ENCODE measurements at regions not wholly inside any gene's neighbourhood (a gene's known extent, or its start where the extent isn't known, plus 50 kb on each side); places are given as distances from the start of the nearest gene placed in this dataset.
A peak's percentile ranks its signal among the peaks of the same experiment; 100 is the strongest.

DNA sequence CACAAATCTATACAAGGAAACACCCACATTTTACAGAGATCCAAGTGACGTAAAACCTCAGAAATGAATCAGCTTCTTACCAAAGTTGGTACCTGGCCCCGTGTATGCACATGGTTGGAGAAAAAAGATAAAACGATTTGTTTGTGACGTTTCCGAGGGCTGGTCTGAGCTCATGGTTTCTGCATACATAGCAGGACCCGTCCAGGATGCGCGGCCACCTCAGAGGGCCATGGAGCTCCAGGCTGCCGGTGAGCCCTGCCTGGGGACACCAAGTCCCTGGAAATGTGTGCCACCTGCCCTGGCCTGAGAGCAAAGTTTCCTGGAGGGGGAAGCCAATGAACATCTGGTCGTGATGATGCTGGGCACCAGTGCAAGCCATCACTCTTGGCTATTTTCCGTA lies 402.6 kb upstream of the MKI67 start:
- Histone ChIP-seq H3K36me3 (replicated peaks; ENCODE audit: insufficient read depth, low read depth) (no peaks in the 10 kb centered on the region), H3K9me2 (replicated peaks; ENCODE audit: insufficient read depth) (no peaks in the 10 kb centered on the region), H3K27ac (no peak overlapping the region), H3K27me3 (peaks cover 4% of the 10 kb centered on the region), H3K4me2 (no peak overlapping the region), H3K9me3 (ENCODE audit: low read depth) (no peaks in the 10 kb centered on the region), H3K4me3 (no peak overlapping the region), H4K20me1 (ENCODE audit: insufficient read depth, poor library complexity, severe bottlenecking) (no peaks in the 10 kb centered on the region), H3K79me2 (no peaks in the 10 kb centered on the region), H3K4me1 (ENCODE audit: insufficient read depth) (no peaks in the 10 kb centered on the region), H2AFZ (no peak overlapping the region)
- TF ChIP-seq, protein P1, sequence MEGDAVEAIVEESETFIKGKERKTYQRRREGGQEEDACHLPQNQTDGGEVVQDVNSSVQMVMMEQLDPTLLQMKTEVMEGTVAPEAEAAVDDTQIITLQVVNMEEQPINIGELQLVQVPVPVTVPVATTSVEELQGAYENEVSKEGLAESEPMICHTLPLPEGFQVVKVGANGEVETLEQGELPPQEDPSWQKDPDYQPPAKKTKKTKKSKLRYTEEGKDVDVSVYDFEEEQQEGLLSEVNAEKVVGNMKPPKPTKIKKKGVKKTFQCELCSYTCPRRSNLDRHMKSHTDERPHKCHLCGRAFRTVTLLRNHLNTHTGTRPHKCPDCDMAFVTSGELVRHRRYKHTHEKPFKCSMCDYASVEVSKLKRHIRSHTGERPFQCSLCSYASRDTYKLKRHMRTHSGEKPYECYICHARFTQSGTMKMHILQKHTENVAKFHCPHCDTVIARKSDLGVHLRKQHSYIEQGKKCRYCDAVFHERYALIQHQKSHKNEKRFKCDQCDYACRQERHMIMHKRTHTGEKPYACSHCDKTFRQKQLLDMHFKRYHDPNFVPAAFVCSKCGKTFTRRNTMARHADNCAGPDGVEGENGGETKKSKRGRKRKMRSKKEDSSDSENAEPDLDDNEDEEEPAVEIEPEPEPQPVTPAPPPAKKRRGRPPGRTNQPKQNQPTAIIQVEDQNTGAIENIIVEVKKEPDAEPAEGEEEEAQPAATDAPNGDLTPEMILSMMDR (IDR thresholded peaks at IDR 0.05; ENCODE audit: poor library complexity): no peak
- TF ChIP-seq EZH2 (IDR thresholded peaks at IDR 0.05; ENCODE audit: borderline replicate concordance): no peak
- TF ChIP-seq EZH2phosphoT487 (IDR thresholded peaks at IDR 0.05; ENCODE audit: low read depth, severe bottlenecking, unreplicated experiment): no peak
- no peak for DNase-seq (ENCODE audit: low spot score)
- 90% methylated on average over 11 of the region's 11 CpGs for WGBS (ENCODE audit: low lambda C conversion rate, missing lambda C conversion rate)

DNA sequence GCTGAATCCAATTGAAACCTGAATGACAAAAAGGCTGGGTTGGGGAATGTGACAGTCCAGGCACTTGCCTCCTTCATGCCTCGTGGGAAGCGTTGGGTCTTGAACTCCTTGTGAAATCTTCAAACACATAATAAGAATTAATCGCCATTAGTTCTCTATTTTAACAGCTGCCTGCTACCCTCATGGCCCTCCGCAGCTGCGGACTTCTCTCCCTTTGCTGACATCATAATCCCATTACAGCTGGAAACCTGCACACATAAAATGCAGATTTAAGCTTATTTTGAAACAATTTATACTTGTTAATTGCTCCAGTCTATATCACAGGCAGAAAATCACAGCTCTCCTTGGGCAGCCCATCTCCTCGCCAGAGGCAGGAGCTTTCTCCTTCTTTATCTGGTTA lies 403.0 kb upstream of the MKI67 start:
- H3K9me2 ChIP-seq (replicated peaks; ENCODE audit: insufficient read depth): no peaks in the 10 kb centered on the region
- no peak for TF ChIP-seq EZH2 (IDR thresholded peaks at IDR 0.05; ENCODE audit: borderline replicate concordance)
- TF ChIP-seq EZH2phosphoT487 (IDR thresholded peaks at IDR 0.05; ENCODE audit: low read depth, severe bottlenecking, unreplicated experiment): no peak
- TF ChIP-seq, protein P1 (IDR thresholded peaks at IDR 0.05; ENCODE audit: poor library complexity): no peak
- H3K79me2 ChIP-seq: no peaks in the 10 kb centered on the region
- H3K4me1 ChIP-seq (ENCODE audit: insufficient read depth): no peaks in the 10 kb centered on the region
- H3K36me3 ChIP-seq (replicated peaks; ENCODE audit: insufficient read depth, low read depth): no peaks in the 10 kb centered on the region
- no peak overlapping the region for H3K4me3 ChIP-seq
- no peaks in the 10 kb centered on the region for H3K9me3 ChIP-seq (ENCODE audit: low read depth)
- 76% methylated on average over 6 of the region's 6 CpGs for WGBS (ENCODE audit: low lambda C conversion rate, missing lambda C conversion rate)
- no peaks in the 10 kb centered on the region for H4K20me1 ChIP-seq (ENCODE audit: insufficient read depth, poor library complexity, severe bottlenecking)
- H2AFZ ChIP-seq: no peak overlapping the region
- no peak for DNase-seq (ENCODE audit: low spot score)
- no peak overlapping the region for H3K27ac ChIP-seq
- no peak overlapping the region for H3K4me2 ChIP-seq
- H3K27me3 ChIP-seq: peaks cover 4% of the 10 kb centered on the region

DNA sequence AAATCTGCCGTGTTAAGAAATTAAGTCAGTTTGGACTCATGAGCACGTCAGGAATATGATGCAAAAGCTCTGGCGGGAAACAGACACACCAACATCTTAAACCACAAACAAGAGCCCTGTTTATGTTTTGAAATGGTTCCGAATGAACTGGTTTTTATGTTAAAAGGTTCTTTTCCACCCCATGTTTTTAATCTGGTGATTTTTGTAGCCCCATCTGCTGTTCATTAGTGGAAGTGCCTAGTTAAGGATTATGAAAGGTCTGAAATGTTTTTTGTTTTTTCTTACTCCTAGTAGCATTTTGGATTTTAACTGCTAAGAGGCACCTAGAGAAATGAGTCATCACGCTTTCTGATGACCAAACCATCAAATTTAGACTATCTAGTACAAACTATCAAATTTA lies 404.1 kb upstream of the MKI67 start:
- Histone ChIP-seq H3K9me3 (ENCODE audit: low read depth) (no peaks in the 10 kb centered on the region), H2AFZ (no peak overlapping the region), H3K36me3 (replicated peaks; ENCODE audit: insufficient read depth, low read depth) (no peaks in the 10 kb centered on the region), H3K27me3 (peaks cover 13% of the 10 kb centered on the region), H3K27ac (no peak overlapping the region), H3K4me3 (no peak overlapping the region), H3K4me2 (no peak overlapping the region), H3K79me2 (no peaks in the 10 kb centered on the region), H4K20me1 (ENCODE audit: insufficient read depth, poor library complexity, severe bottlenecking) (no peaks in the 10 kb centered on the region), H3K4me1 (ENCODE audit: insufficient read depth) (no peaks in the 10 kb centered on the region), H3K9me2 (replicated peaks; ENCODE audit: insufficient read depth) (no peaks in the 10 kb centered on the region)
- no peak for TF ChIP-seq EZH2 (IDR thresholded peaks at IDR 0.05; ENCODE audit: borderline replicate concordance)
- TF ChIP-seq, protein P1 (IDR thresholded peaks at IDR 0.05; ENCODE audit: poor library complexity): peak; percentile 77
- no peak for TF ChIP-seq EZH2phosphoT487 (IDR thresholded peaks at IDR 0.05; ENCODE audit: low read depth, severe bottlenecking, unreplicated experiment)
- 47% methylated on average over 5 of the region's 5 CpGs for WGBS (ENCODE audit: low lambda C conversion rate, missing lambda C conversion rate)
- DNase-seq (ENCODE audit: low spot score): peak; percentile 26

DNA sequence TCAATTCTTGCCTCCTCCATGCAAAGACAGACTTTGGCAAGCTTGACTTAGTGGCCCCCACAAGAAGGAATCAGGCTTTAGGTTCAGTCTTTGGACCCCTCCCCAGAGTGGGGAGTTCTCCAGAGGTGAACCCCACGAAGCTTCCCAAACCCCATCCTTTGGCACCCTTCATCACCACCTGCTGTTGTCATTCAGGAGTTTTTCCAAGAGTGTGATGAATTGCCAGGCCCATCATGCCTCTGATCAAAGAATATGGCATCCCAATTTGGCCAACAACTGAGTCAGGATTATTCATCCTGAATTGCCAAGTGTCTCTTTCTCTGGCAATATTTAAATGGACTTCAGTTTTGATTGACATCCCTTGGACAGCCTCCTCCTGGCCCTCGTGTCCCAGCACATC lies 404.7 kb upstream of the MKI67 start:
- H3K4me1 ChIP-seq (ENCODE audit: insufficient read depth): no peaks in the 10 kb centered on the region
- no peak for DNase-seq (ENCODE audit: low spot score)
- no peak overlapping the region for H3K27ac ChIP-seq
- no peak overlapping the region for H3K4me2 ChIP-seq
- no peaks in the 10 kb centered on the region for H3K9me3 ChIP-seq (ENCODE audit: low read depth)
- WGBS (ENCODE audit: low lambda C conversion rate, missing lambda C conversion rate): 47% methylated on average over 2 of the region's 2 CpGs
- H4K20me1 ChIP-seq (ENCODE audit: insufficient read depth, poor library complexity, severe bottlenecking): no peaks in the 10 kb centered on the region
- no peak overlapping the region for H3K4me3 ChIP-seq
- H3K27me3 ChIP-seq: peaks cover 19% of the 10 kb centered on the region
- TF ChIP-seq EZH2 (IDR thresholded peaks at IDR 0.05; ENCODE audit: borderline replicate concordance) (no peak), EZH2phosphoT487 (IDR thresholded peaks at IDR 0.05; ENCODE audit: low read depth, severe bottlenecking, unreplicated experiment) (no peak)
- TF ChIP-seq, protein P1 (IDR thresholded peaks at IDR 0.05; ENCODE audit: poor library complexity): no peak
- no peak overlapping the region for H2AFZ ChIP-seq
- H3K9me2 ChIP-seq (replicated peaks; ENCODE audit: insufficient read depth): no peaks in the 10 kb centered on the region
- no peaks in the 10 kb centered on the region for H3K36me3 ChIP-seq (replicated peaks; ENCODE audit: insufficient read depth, low read depth)
- no peaks in the 10 kb centered on the region for H3K79me2 ChIP-seq
